Mammary epithelial cell (primary cell): ENCODE measurements at regions not wholly inside any gene's neighbourhood (a gene's known extent, or its start where the extent isn't known, plus 50 kb on each side); places are given as distances from the start of the nearest gene placed in this dataset.

Experiments
- CTCF ChIP-seq, 2 donors: IDR thresholded peaks in 1 of 2; conservative IDR thresholded peaks in 1 of 2; 2 replicates each; pipeline ENCODE4 v1.5.1; 2011 to 2012; ENCODE audit warnings: inconsistent platforms in 2 of 2, low read length in 2 of 2, mild to moderate bottlenecking in 2 of 2, control low read depth in 1 of 2, low read depth in 1 of 2; ENCODE audit not compliant: insufficient read depth in 1 of 2; ENCODE audit errors: extremely low read depth in 1 of 2
- EZH2 ChIP-seq: IDR thresholded peaks from 2 replicates; pipeline ENCODE4 v1.6.1; 2012; ENCODE audit warnings: low read length, inconsistent platforms, borderline replicate concordance

- TF ChIP-seq CTCF (conservative IDR thresholded peaks at IDR 0.05 in 1 of 2, IDR thresholded peaks at IDR 0.05 in 1 of 2; ENCODE audit: extremely low read depth in 1 of 2, insufficient read depth in 1 of 2, low read depth in 1 of 2, low read length in 2 of 2): no peak
- TF ChIP-seq EZH2: no peak
These were observed 315.7 kb upstream of the C11orf87 start for GRCh38 chr11:109106151-109106906.
